ENCODE measurements at regions not wholly inside any gene's neighbourhood (a gene's known extent, or its start where the extent isn't known, plus 50 kb on each side); places are given as distances from the start of the nearest gene placed in this dataset.
"Not testable (repeated sequence)": the region's sequence is repeated elsewhere in the genome, so short reads cannot be mapped to it uniquely, and the experiment has no call there.

GRCh38 chr10:131363416-131363815 lies 51.9 kb upstream of the TCERG1L start:
- DNase-seq (ENCODE audit: low spot score): no peak

DNA sequence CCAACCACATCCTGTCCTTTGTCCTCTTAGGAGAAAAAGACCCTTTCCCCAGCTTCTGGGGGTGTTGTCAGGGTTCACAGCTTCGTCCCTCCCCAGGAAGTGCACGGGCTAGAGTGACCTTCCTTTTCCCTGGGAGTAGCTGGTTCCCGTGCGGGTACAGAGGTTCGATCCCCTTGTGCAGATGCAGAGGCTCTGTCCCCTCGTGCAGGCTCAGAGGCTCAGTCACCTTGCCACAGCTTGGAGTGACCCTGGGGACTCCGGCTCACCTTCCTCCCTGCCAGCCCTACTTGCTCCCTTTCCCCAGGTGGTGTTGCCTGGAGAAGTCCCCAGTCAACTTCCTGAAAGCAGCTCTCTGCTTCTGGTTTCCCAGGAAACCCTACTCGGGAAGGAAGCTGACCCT lies 60.0 kb upstream of the TCERG1L start:
- DNase-seq (ENCODE audit: low spot score): no peak

DNA sequence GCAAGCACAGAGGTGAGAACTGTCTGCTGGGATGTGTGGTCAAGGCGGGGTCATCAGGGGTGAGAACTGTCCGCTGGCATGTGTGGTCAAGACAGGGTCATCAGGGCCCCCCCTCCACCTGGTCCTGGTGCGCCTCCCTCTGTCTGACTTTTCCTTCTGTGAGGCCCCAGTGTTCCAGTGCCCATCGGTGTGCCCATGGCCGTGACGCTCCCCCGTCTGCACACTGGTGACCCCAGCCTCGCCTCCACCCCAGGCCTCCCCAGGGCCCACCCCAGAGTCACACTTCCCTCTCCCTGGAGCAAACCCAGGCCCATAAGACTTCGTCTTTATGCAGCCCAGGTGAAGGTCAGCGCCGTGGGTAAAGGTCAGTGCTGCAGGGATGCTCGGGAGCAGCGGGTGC lies 70.1 kb upstream of the TCERG1L start:
- no peak for DNase-seq (ENCODE audit: low spot score)

GRCh38 chr10:131385161-131385872 lies 73.8 kb upstream of the TCERG1L start:
- DNase-seq (ENCODE audit: low spot score): not testable (repeated sequence)

DNA sequence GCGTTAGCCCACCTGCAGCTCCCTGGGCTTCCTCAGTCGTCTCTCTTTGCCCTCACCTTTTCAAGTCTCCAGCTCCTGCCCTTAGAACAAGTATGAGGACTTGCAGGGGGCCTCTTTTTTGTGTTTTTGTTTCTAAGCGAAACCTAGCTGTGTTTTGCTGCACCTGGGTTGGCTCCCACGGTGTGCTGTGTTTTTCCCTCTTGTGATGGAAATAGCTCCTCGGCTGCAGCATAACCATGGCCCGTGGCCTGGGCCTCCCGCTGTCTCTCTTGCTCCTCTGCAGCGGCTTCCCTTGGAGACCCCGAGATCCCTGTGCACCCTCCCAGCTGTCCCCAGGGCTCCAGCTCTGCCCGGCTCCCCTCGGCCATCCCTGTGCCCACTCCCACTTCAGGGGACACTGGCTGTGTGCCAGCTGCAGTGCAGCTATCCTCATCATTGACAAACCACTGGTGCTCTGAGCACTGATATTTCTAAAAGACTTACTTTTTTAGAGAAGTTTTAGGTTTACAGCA lies 75.6 kb upstream of the TCERG1L start:
- DNase-seq (ENCODE audit: low spot score): no peak

DNA sequence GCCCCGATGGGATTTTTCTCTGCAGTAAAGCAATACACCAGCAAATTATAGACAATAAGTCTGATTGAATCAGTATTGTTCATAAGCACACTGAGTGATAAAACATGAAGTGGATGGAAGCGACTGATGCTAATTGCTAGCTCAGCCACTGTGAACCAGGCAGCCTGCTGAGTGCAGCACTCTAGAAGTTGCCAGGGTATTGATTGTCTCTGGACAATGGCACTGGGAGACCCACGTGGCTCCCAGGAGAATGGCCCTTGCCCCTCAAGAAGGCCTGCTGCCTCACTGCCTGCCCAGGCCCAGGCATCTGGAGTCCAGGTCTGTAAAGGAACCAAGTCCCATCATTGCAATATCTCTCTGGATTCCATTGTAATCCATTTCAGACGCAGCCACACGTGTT lies 80.4 kb upstream of the TCERG1L start:
- DNase-seq (ENCODE audit: low spot score): no peak

- no peak for DNase-seq (ENCODE audit: low spot score)
Observed at GRCh38 chr10:131396121-131397050, 84.9 kb upstream of the TCERG1L start.

DNA sequence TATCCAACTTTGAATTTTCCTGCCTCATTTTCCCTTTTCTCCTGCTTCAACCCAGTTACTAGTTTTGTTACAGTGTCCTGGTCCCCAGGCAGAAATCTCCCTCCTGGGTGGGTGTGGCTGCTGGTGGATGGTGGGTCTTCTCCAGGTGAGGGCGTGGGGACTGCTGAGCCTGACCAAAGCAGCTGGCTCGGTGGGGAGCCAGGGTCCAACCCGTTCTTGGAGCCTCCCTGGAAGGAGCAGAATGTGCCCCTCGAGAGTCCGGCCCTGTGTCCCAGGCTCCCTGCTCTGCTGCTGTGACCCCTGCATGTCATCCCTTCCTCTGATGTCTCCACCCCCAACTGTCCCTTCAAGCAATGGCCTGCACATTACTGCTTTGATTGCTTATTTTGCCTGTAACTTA lies 86.6 kb upstream of the TCERG1L start:
- DNase-seq (ENCODE audit: low spot score): no peak

GRCh38 chr10:131399981-131400380 lies 88.5 kb upstream of the TCERG1L start:
- no peak for DNase-seq (ENCODE audit: low spot score)

DNA sequence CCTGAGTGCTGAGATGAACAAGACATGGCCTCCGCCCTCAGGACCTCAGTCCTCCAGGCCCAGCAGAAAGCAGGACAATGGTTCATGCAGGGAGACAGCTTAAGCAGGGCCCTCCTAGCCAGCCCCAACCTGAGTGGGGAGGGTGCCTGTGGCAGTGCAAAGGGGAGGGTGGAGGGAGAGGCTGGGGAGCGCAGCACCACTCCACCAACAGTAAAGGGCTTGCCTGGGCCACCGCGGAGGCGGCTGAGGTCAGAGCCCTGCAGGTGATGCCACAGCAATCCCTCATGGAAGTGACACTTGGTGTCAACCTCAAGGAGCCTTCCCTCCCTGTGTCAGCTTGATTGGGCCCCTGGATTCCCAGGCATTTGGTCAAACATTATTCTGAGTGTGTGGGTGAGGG lies 89.0 kb upstream of the TCERG1L start:
- no peak for DNase-seq (ENCODE audit: low spot score)

DNA sequence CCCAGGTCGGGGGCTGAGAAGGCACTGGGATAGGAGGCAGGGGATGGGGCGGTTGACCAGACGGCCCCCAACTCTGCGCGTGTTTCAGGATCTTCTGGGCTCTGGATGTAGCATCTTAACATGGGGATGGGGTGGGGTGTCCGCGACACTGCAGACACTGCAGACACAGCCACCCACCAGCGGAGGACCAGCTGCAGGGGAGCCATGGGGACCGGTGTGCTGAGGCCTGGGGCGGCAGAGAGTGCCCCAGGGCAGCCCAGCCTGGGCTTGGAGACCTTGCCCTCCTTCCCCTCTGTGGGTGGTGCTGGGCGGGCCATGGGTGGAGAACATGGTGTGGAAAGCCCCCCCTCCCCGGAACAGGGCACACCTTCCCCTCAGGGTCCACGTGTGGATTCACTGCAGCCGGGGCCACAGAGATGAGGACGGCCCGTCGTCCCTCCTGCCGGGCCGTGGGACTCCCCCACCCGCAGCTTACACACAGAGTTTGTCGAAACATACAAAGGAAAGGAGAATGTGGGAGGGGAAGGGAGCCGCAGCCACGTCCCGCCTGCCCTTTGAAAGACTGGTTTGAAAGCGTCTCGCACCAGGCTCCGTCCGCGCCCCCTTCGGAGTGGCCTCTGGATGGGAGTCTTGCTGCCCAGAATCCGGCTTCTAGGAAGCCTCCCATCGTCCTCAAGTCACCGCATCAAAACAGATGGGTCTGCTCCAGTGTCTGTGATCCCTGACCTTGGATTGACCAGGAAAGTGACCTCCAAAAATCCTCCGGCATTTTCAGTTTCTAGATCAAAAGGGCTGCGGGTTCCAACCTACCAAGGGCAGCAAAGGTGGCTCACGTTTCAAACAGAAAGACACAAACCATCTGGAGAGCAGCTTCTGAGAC lies 91.5 kb upstream of the TCERG1L start:
- DNase-seq (ENCODE audit: low spot score): no peak

GRCh38 chr10:131403936-131404335 lies 92.4 kb upstream of the TCERG1L start:
- DNase-seq (ENCODE audit: low spot score): no peak

- DNase-seq (ENCODE audit: low spot score): no peak
Observed at GRCh38 chr10:131404886-131405285, 93.4 kb upstream of the TCERG1L start.

DNA sequence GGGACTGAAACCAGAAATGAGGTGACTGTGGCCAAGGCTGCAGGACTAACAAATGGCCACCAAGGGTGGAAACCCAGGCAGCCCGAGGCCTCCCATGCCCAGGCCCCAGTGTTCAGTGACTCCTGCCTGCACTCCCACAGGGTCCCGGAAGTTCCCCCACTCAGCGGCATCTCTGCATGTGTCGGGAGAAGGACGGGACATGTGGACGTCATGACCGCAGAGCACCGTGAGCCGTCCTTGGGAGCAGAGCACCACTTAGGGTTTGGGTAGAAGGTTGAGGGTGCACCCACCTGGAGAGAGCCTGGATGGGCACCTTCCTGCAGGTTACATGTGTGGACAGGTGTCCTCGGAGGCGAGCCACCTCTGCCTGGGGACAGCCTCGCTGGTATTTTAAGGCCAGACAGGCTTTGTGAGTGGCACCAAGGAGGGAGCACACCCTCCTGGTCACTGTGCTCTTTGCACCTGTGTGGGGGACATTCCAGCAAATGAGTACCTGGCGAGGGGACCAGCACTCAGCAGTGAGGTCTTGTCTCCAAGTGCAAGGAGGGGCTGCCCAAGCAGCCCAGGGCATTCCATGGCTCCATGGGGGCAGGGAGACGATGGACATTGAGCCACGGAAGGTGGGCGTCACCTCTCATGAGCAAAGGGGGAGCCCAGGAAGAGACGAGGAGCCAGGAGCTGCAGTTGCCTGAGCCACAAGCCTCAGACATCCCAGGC lies 95.3 kb upstream of the TCERG1L start:
- DNase-seq (ENCODE audit: low spot score): no peak

- DNase-seq (ENCODE audit: low spot score): no peak
Observed at GRCh38 chr10:131418681-131419080, 107.2 kb upstream of the TCERG1L start.

DNA sequence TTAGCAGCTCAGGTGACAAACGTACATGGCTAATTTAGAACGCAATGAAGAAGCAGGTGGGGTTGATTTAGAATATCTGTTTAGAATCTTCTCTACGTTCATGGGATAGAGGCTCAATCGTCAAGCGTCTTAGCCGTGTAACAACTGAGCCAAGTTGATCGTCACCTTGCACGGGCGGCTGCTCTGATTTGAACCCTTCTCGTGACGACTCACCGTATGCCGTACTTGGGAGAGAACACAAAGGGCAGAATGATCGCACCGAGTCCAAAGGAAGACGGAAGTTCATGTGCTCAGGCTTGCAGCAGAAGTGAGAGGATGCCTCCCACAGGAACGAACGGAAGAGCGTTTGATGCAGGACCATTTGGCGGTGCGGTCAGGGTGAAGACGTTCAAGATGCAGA lies 108.3 kb upstream of the TCERG1L start:
- no peak for DNase-seq (ENCODE audit: low spot score)

GRCh38 chr10:131420867-131421266 lies 109.3 kb upstream of the TCERG1L start:
- no peak for DNase-seq (ENCODE audit: low spot score)

DNA sequence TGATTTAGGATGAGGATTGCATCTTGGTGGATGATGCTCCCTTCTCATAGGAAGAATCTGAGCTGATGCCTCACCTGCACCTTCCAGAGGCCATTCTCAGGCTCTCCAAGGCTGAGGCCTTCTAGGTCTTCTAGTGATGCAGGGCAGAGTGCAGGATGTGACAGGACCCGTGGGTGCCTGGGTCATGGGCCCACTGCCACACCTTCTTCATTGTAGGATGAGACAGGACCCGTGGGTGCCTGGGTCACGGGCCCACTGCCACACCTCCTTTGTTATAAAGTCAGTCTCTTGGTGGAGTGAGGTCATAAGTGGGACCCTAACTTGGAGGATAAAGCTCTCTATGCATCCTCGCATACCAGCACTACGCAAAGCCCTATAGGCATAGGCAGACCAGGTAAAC lies 109.9 kb upstream of the TCERG1L start:
- DNase-seq (ENCODE audit: low spot score): no peak

- DNase-seq (ENCODE audit: low spot score): no peak
Observed at GRCh38 chr10:131422731-131423130, 111.2 kb upstream of the TCERG1L start.

DNA sequence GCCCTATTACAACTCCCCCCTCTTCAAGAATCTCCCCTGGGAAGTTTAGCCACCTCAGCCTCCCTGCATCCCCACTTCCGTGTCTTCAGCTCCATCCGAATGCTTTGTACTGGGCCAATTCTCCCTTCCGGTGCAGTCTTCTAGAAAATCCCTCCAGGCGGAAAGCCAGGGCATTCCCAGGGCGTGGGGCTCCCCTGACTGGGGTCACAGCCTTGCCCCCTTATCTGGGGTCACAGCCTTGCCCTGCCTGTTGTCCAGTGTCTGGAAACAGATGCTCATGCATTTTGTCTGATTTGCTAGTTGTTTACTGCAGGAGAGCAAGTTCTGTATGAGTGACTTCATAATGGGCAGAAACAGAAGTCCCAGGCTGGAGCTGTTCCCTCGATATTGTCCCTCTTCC lies 112.5 kb upstream of the TCERG1L start:
- no peak for DNase-seq (ENCODE audit: low spot score)

- no peak for DNase-seq (ENCODE audit: low spot score)
Observed at GRCh38 chr10:131424836-131425491, 113.4 kb upstream of the TCERG1L start.

Measured in D341Med (cell line).